T-helper 2 cell treated with Interferon-gamma antibody and Interleukin-4, amounts not matched to agents 100 ng/mL and 5 ng/mL, for 36 hours (primary cell): ENCODE measurements at regions not wholly inside any gene's neighbourhood (a gene's known extent, or its start where the extent isn't known, plus 50 kb on each side); places are given as distances from the start of the nearest gene placed in this dataset.
"Not testable (repeated sequence)": the region's sequence is repeated elsewhere in the genome, so short reads cannot be mapped to it uniquely, and the experiment has no call there.

Experiments
- intact Hi-C: fragments of 100-400 bp; cut with micrococcal nuclease; formaldehyde crosslinking; loops from one replicate; pipeline ENCODE4 v1.15.1; 2023

DNA sequence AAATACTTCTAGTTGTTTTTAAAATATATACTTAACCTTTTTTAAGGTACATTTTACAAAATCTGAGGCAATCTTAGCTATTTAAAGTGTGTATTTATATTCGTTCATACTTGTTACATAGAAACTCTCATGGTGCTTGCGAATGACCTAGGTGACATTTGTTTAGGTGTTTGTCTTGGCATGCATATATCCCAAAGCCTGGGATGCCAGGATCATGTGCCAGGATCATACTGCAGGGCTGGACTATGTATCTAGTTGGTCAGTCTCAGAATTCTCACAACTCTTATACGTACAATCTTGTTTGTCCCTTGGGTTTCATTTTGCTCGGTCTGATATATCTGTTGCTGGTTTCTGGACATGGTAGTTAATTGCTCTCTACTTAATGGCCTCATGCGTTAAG lies 109.9 kb upstream of the WIPF3 start:
- intact Hi-C loops, result not testable (repeated sequence)

- intact Hi-C loops, result not testable (repeated sequence)
These were observed 106.6 kb upstream of the WIPF3 start for GRCh38 chr7:29699723-29700122.

DNA sequence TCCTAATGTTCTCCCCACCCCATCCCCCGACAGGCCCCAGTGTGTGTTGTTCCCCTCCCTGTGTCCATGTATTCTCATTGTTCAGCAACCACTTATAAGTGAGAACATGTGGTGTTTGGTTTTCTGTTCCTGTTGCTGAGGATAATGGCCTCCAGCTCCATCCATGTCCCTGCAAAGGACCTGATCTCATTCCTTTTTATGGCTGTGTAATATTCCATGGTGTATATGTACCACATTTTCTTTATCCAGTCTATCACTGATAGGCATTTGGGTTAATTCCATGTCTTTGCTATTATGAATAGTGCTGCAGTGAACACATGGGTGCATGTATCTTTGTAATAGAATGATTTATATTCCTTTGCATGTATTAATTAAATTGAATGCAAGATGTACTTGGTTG lies 104.8 kb upstream of the WIPF3 start:
- intact Hi-C loops, result not testable (repeated sequence)

DNA sequence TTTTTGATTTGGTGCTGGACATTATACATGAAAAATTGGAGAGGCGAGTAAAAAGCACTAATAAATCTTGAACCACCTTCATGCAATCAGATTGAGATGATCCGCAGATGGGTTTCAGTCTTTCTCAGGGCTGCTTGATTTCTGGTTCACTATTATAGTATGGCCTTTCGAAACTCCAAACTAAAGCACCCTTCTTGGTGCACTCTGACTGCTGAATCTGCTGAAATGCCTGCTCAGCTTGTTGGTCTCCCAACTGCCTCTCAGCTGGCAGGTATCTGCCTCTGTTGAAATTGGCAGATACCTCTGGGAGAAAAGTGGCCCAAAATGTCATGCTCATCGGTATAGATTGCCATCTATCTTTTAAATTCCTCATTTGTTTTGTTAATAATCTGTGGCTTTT lies 102.5 kb upstream of the WIPF3 start:
- intact Hi-C loops, result not testable (repeated sequence)

GRCh38 chr7:29709002-29709401 lies 97.3 kb upstream of the WIPF3 start:
- intact Hi-C loops, result not testable (repeated sequence)

GRCh38 chr7:29723127-29723526 lies 83.2 kb upstream of the WIPF3 start:
- intact Hi-C loops, result not testable (repeated sequence)

DNA sequence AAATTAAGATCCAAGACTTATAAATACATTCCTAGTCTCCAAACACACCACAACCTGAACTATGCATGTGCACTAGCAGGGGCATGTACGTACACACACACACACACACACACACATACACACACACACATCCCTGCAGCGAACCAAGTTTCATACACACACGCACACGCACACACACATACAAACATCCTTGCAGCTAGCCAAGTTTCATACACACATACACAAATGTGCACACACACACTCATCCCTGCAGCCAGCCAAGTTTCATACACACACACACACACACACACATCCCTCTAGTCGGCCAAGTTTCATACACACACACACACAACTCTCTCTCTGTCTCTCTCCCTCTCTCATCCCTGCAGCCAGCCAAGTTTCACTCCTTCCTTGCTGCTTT lies 82.7 kb upstream of the WIPF3 start:
- intact Hi-C loops, result no loop called here

- intact Hi-C loops, result not testable (repeated sequence)
These were observed 76.7 kb upstream of the WIPF3 start for GRCh38 chr7:29729534-29730165.

GRCh38 chr7:29734246-29734731 lies 72.0 kb upstream of the WIPF3 start:
- intact Hi-C loops, result no loop called here

- intact Hi-C loops, result loop anchor here (5.0 kb wide), 1 partner anchor 115 kb away; no protein-coding TSS in a partner anchor
These were observed 58.6 kb upstream of the WIPF3 start for GRCh38 chr7:29747645-29748245.

- intact Hi-C loops, result loop anchor here (5.0 kb wide), 1 partner anchor 116 kb away; no protein-coding TSS in a partner anchor
These were observed 57.8 kb upstream of the WIPF3 start for GRCh38 chr7:29748286-29749099.

GRCh38 chr7:29749701-29750321 lies 56.5 kb upstream of the WIPF3 start:
- intact Hi-C loops, result loop anchor here (5.0 kb wide), 1 partner anchor 118 kb away; no protein-coding TSS in a partner anchor

GRCh38 chr7:29750373-29750940 lies 55.9 kb upstream of the WIPF3 start:
- intact Hi-C loops, result not testable (repeated sequence)

- intact Hi-C loops, result not testable (repeated sequence)
These were observed 55.3 kb upstream of the WIPF3 start for GRCh38 chr7:29751012-29751411.

DNA sequence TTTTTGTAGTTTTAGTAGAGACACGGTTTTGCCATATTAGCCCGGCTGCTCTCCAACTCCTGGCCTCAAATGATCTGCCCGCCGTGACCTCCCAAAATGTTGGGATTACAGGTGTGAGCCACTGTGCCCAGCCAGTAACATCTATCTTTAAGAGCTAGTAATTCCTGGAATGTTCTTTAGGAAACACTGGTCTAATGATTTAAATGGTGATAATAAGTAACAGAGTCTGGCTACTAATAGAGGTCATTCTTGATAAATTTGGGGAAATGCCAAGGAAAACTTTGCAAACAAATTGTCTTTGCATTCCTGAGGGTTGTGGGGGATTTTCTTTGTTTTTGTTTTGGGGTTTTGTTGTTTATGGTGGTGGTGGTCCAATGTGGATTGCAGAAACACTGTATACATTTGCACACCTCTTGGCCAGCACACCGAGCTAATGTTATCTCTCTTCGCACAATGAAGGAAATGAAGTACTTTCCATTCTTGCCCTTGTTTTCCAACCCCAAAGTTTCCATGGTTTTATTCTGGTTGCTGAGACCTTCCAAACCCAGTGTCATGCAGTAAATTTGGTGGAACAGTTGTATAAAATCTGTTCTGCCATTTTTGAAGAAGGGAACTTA lies 51.3 kb upstream of the WIPF3 start:
- intact Hi-C loops, result no loop called here
